Activated CD4-positive, alpha-beta T cell treated with anti-CD3 and anti-CD28 coated beads, Interleukin-2, amount 10 ng/mL, durations not matched to agents 7 days and 5 days (primary cell): ENCODE measurements at regions not wholly inside any gene's neighbourhood (a gene's known extent, or its start where the extent isn't known, plus 50 kb on each side); places are given as distances from the start of the nearest gene placed in this dataset.
"Not testable (repeated sequence)": the region's sequence is repeated elsewhere in the genome, so short reads cannot be mapped to it uniquely, and the experiment has no call there.

Experiments used
- CTCF ChIA-PET: fragments of 350-600 bp; sonication (Branson Sonifier 250); formaldehyde crosslinking; loops from one replicate; lab custom pipeline; 2021; ENCODE audit warnings: antibody characterized with exemption; lab: Charles Lee
- POLR2A ChIA-PET: fragments of 350-600 bp; sonication (Branson Sonifier 250); formaldehyde crosslinking; loops from one replicate; lab custom pipeline; 2021; ENCODE audit warnings: antibody characterized with exemption; lab: Charles Lee
- DNase-seq: peaks from one replicate; pipeline ENCODE4 v3.0.0-alpha.2; 2020
- H3K27ac Mint-ChIP-seq: one replicate; pipeline ENCODE4 v1.8.0; 2021; ENCODE audit warnings: mild to moderate bottlenecking, moderate library complexity, mixed read lengths
- H3K27me3 Mint-ChIP-seq: one replicate; pipeline ENCODE4 v1.8.0; 2021; ENCODE audit warnings: mixed read lengths
- H3K36me3 Mint-ChIP-seq: one replicate; pipeline ENCODE4 v1.8.0; 2021; ENCODE audit warnings: low read depth, mixed read lengths
- H3K4me1 Mint-ChIP-seq: one replicate; pipeline ENCODE4 v1.8.0; 2021; ENCODE audit warnings: mixed read lengths
- H3K4me3 Mint-ChIP-seq: one replicate; pipeline ENCODE4 v1.8.0; 2021; ENCODE audit warnings: mild to moderate bottlenecking, moderate library complexity, mixed read lengths
- H3K9me3 Mint-ChIP-seq: one replicate; pipeline ENCODE4 v1.8.0; 2021; ENCODE audit warnings: mixed read lengths

GRCh38 chr12:131192951-131193350 is 239.2 kb downstream of the ADGRD1 start:
- DNase-seq, result no peak
- Mint-ChIP-seq H3K9me3 (no peaks in the 10 kb centered on the region), H3K4me1 (no peaks in the 10 kb centered on the region), H3K36me3 (no peaks in the 10 kb centered on the region), H3K27ac (no peak overlapping the region), H3K4me3 (no peak overlapping the region), H3K27me3 (peaks cover 2% of the 10 kb centered on the region)
- POLR2A ChIA-PET, result no interaction called here
- CTCF ChIA-PET, result no interaction called here

GRCh38 chr12:131194166-131194565 is 240.5 kb downstream of the ADGRD1 start:
- Mint-ChIP-seq H3K4me3 (no peak overlapping the region), H3K4me1 (no peaks in the 10 kb centered on the region), H3K9me3 (no peaks in the 10 kb centered on the region), H3K36me3 (no peaks in the 10 kb centered on the region), H3K27ac (no peak overlapping the region), H3K27me3 (peaks cover 2% of the 10 kb centered on the region)
- POLR2A ChIA-PET, result no interaction called here
- no peak for DNase-seq
- CTCF ChIA-PET, result no interaction called here

DNA sequence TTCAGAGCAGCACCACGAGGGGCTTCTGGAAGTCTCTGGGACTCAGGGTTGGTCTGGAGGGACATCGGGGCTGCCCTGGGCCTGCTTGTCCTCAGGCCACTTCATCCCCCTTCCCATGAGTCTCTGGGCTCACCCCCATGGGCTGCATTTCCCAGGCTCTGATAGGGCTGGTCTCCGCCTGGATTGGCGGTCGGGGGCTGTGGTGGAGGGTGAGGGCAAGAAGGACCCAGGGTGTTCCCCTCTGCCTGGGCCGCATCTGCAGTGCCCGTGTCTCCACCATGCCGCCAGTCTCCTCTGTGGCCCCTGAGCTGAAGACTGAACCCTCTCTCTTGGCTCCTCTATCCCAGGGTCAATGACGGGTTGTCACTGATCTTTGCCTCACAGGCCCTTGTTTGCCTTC is 242.1 kb downstream of the ADGRD1 start:
- no peak overlapping the region for H3K4me3 Mint-ChIP-seq
- no peak overlapping the region for H3K27ac Mint-ChIP-seq
- H3K27me3 Mint-ChIP-seq, result peaks cover 2% of the 10 kb centered on the region
- POLR2A ChIA-PET, result no interaction called here
- no peaks in the 10 kb centered on the region for H3K36me3 Mint-ChIP-seq
- no peak for DNase-seq
- H3K4me1 Mint-ChIP-seq, result no peaks in the 10 kb centered on the region
- no peaks in the 10 kb centered on the region for H3K9me3 Mint-ChIP-seq
- CTCF ChIA-PET, result no interaction called here

DNA sequence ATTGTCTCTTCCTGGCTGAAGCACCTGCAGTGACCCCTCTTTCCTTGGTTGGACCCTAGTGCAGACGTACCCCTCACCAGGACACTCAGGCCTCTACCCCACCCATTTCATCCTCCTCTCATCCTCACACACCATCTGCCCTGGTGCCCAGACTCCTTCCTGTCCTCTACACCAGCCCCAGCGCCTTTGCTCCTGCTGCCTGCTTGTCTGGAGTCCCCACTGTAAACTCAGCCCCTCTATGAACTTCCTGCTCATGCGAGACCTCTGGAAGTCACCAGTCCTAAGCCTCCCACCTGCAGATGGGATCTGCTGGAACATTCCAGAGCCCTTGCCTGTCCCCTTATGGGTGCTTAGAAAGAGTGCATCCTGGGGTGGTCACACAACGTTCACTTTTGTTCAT is 242.5 kb downstream of the ADGRD1 start:
- no peaks in the 10 kb centered on the region for H3K36me3 Mint-ChIP-seq
- H3K4me3 Mint-ChIP-seq, result no peak overlapping the region
- DNase-seq, result no peak
- ChIA-PET POLR2A (no interaction called here), CTCF (no interaction called here)
- H3K9me3 Mint-ChIP-seq, result no peaks in the 10 kb centered on the region
- H3K27me3 Mint-ChIP-seq, result peaks cover 2% of the 10 kb centered on the region
- no peaks in the 10 kb centered on the region for H3K4me1 Mint-ChIP-seq
- no peak overlapping the region for H3K27ac Mint-ChIP-seq

GRCh38 chr12:131197490-131197889 is 243.8 kb downstream of the ADGRD1 start:
- Mint-ChIP-seq H3K36me3 (no peaks in the 10 kb centered on the region), H3K4me3 (no peak overlapping the region), H3K27ac (no peak overlapping the region), H3K9me3 (no peaks in the 10 kb centered on the region), H3K4me1 (no peaks in the 10 kb centered on the region), H3K27me3 (no peaks in the 10 kb centered on the region)
- POLR2A ChIA-PET, result no interaction called here
- CTCF ChIA-PET, result no interaction called here
- no peak for DNase-seq

DNA sequence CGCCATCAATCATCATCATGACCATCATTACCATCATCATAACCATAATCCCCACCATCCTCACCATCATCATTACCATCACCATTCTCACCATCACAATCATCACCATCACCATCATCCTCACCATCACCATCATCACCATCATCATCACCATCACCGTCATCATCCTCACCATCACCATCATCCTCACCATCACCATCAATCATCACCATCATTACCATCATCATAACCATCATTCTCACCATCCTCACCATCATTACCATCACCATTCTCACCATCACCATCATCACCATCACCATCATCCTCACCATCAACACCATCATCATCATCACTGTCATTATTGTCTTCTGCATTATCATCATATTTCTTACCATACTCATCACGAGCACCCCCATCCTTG is 245.5 kb downstream of the ADGRD1 start:
- ChIA-PET CTCF (no interaction called here), POLR2A (no interaction called here)
- Mint-ChIP-seq H3K4me3 (no peak overlapping the region), H3K27ac (no peak overlapping the region), H3K4me1 (no peaks in the 10 kb centered on the region), H3K27me3 (no peaks in the 10 kb centered on the region), H3K36me3 (no peaks in the 10 kb centered on the region), H3K9me3 (no peaks in the 10 kb centered on the region)
- no peak for DNase-seq

GRCh38 chr12:131201912-131202311 is 248.2 kb downstream of the ADGRD1 start:
- H3K4me3 Mint-ChIP-seq, H3K9me3 Mint-ChIP-seq, POLR2A ChIA-PET, H3K4me1 Mint-ChIP-seq, H3K27me3 Mint-ChIP-seq, CTCF ChIA-PET, DNase-seq, H3K36me3 Mint-ChIP-seq, H3K27ac Mint-ChIP-seq: not testable (repeated sequence)

DNA sequence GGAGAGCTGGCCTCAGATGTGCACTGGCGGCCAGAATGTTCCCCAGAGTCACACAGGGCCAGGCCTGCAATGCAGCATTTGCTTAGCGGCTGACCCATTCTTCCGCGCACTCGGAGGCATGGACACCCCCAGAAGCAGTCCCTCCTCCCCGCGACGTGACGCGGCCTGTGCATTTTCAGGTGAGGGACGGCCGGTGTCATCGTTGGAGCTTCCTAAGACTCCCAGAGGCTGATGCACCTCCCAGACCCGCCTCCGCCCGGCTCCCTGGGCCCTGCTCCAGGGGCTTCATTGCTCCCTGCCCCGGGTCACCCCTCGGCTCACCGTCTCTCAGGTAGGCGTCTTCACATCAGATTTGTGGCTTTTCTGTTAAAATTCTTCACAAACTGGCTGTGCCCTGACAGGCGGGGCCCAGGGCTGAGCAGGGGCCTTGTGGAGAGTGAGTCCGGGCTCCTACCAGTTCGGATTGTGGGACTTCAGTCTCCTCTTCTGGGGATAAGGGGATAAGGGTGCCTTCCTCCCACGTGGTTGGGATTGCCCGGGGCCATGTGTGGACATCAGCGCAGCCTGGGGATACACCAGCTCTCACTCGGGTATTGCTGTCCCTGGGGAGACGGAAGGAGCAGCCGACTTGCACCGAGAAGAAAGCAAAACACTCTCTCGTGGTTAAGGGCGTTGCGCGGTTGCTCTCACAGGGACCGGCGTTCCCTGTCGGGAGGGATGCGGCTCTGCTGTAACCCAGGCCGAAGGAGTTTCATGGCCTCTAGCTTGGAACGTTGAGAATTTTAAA is 249.1 kb downstream of the ADGRD1 start:
- DNase-seq, result no peak
- Mint-ChIP-seq H3K9me3 (no peaks in the 10 kb centered on the region), H3K4me1 (no peaks in the 10 kb centered on the region), H3K4me3 (no peak overlapping the region), H3K27me3 (no peaks in the 10 kb centered on the region), H3K36me3 (no peaks in the 10 kb centered on the region), H3K27ac (no peak overlapping the region)
- ChIA-PET POLR2A (no interaction called here), CTCF (no interaction called here)

DNA sequence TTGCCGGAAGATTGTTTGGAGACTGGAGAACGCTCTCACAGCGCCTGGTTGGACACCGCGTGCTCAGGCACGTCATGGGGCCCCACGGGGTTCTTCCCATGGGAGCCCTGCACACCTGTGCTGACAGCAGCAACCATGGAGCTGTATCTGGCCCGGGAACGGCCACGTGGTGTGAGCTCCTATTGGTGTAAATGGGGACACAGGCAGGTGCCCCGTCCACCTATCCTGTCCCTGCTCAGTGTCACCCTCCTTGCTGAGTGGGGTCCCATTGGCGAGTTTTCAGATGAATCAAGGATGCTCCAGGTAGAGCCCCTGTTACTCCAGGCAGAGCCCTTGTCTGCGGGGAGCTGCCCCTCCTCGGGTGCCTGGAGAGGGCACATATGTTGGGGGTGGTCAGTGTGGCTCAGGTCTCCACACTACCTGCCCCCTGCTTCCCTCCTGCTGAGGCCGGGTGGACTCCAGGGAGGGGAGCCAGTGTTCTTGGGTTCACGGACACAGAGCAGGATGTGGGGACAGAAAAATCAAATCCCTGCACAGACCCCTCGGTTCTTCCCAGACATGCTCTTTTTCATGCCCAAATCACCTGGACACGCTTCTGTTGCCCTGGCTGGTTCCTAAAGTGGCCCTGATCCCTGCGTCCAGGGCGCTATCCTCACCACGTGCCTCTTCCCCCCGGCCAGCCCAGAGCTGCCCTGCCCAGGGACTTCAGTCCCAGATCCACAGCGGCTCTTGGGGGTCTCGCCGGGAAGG is 250.1 kb downstream of the ADGRD1 start:
- H3K4me1 Mint-ChIP-seq, result no peaks in the 10 kb centered on the region
- no peaks in the 10 kb centered on the region for H3K27me3 Mint-ChIP-seq
- H3K36me3 Mint-ChIP-seq, result no peaks in the 10 kb centered on the region
- H3K4me3 Mint-ChIP-seq, result no peak overlapping the region
- POLR2A ChIA-PET, result no interaction called here
- no peak overlapping the region for H3K27ac Mint-ChIP-seq
- H3K9me3 Mint-ChIP-seq, result no peaks in the 10 kb centered on the region
- CTCF ChIA-PET, result no interaction called here
- DNase-seq, result no peak

DNA sequence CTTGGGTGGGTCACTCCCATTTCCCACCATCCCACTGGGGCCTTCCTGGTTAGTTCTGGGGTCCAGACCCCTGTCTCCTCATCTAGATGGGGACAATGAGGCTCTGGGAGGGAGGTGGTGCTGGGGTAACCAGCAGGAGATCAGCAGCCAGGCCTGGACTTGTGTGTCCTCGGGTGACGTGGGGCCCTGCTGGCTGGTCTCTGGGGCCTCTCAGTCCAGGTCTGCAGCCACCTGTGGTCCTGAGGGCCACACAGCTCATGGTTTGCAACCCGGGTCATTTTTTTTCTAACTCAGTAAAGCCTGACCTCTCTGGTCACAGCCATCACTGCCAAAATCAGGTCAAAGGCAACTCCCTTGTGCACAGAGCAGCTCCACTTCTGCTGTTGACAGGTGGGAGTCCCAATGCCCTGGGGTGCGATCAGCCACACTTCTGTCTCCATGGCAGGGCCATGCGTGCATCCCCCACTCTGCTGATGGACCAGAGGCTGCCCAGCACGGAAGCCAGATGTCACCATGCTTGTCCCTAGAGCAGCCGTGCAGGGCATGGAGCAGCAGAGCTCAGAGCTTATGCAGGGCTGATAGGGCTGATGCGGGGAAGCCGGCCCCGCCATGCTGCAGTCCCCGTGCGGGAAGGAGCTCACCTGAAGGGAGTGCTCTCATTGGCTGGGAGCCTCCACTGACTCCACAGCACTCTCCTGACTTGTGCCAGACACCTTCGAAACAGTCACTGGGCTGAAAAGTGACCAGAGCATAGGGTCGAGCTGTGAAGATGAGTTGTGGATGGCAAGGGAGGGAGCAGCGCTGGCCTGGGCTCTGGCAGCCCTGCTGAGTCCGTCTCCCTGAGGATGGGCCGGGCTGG is 250.9 kb downstream of the ADGRD1 start:
- Mint-ChIP-seq H3K9me3 (no peaks in the 10 kb centered on the region), H3K4me1 (peaks cover 5% of the 10 kb centered on the region), H3K36me3 (no peaks in the 10 kb centered on the region), H3K4me3 (no peak overlapping the region), H3K27me3 (no peaks in the 10 kb centered on the region), H3K27ac (no peak overlapping the region)
- no peak for DNase-seq
- POLR2A ChIA-PET, result no interaction called here
- CTCF ChIA-PET, result no interaction called here

- H3K27me3 Mint-ChIP-seq, POLR2A ChIA-PET, H3K4me3 Mint-ChIP-seq, H3K36me3 Mint-ChIP-seq, DNase-seq, CTCF ChIA-PET, H3K4me1 Mint-ChIP-seq, H3K27ac Mint-ChIP-seq, H3K9me3 Mint-ChIP-seq: not testable (repeated sequence)
These were observed 251.7 kb downstream of the ADGRD1 start for GRCh38 chr12:131205275-131205933.

DNA sequence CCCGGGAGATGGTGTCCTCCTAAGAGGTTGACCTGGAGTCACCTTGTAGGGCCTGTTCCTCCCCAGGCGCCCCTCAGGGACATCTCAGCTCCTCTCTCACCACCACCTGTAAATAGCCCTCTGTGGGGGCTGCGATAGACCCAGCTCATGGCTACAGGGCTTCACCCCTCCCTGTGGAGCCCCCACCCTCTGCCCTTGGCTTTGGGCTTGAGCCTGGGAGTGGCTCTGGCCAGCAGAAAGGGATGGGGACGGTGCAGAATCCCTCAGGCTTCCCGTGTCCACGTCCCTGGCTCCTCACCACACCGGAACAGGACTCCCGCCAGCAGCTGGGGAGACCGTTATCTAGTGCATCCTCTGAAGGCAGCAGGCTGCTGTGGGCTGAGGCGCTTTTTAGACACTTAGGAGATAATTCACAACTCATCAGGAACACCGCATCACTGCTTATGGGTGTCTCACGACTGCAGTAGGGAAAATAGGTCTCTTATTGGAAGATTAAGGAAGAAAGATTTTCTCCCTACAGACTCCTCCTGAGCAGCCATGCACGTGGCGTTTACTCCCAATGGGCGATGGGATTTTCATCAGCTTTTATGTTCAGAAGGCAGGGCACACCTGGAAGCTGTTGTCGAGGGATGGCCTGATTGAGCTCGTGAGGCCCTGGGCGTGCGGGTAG is 253.1 kb downstream of the ADGRD1 start:
- H3K36me3 Mint-ChIP-seq, H3K4me3 Mint-ChIP-seq, DNase-seq, H3K27me3 Mint-ChIP-seq, POLR2A ChIA-PET, H3K27ac Mint-ChIP-seq, H3K9me3 Mint-ChIP-seq, CTCF ChIA-PET: not testable (repeated sequence)
- peaks cover 11% of the 10 kb centered on the region for H3K4me1 Mint-ChIP-seq
